ENCODE measurements at regions not wholly inside any gene's neighbourhood (a gene's known extent, or its start where the extent isn't known, plus 50 kb on each side); places are given as distances from the start of the nearest gene placed in this dataset.

DNA sequence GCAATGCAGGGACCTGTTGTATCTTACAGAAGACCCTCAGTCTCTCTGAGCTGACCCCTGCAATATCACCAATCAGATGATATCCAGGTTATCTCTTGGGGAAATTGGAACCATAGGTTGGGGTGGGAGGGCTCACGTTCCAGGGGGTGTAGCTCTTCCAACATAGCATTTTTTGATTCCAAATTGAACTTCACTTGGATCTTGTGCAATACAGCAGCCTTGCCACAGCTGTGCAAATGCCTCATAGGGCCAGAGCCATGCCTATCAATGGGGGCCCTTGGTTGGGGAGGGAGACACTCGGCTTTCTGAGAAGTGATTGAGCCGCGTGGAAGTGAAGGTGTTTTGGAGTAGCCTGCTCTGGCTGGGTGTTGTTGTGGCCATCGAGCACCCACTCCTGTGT lies 117.2 kb upstream of the PITX1 start:
- TF ChIP-seq CHD2 (IDR thresholded peaks at IDR 0.05; ENCODE audit: low read length, partially characterized antibody) (no peak), POLR2AphosphoS5 (IDR thresholded peaks at IDR 0.05; ENCODE audit: low read depth, low read length) (no peak), RXRA (IDR thresholded peaks at IDR 0.05; ENCODE audit: borderline replicate concordance, low read depth) (no peak), TAF1 (IDR thresholded peaks at IDR 0.05; ENCODE audit: borderline replicate concordance, low read depth, low read length) (no peak), JUND (IDR thresholded peaks at IDR 0.05) (no peak), NRF1 (IDR thresholded peaks at IDR 0.05; ENCODE audit: low read depth, low read length) (no peak), NFIC (IDR thresholded peaks at IDR 0.05; ENCODE audit: borderline replicate concordance) (no peak), FOXJ3 (CRISPR knock-in tag; IDR thresholded peaks at IDR 0.05) (no peak)
- TF ChIP-seq, protein P1, sequence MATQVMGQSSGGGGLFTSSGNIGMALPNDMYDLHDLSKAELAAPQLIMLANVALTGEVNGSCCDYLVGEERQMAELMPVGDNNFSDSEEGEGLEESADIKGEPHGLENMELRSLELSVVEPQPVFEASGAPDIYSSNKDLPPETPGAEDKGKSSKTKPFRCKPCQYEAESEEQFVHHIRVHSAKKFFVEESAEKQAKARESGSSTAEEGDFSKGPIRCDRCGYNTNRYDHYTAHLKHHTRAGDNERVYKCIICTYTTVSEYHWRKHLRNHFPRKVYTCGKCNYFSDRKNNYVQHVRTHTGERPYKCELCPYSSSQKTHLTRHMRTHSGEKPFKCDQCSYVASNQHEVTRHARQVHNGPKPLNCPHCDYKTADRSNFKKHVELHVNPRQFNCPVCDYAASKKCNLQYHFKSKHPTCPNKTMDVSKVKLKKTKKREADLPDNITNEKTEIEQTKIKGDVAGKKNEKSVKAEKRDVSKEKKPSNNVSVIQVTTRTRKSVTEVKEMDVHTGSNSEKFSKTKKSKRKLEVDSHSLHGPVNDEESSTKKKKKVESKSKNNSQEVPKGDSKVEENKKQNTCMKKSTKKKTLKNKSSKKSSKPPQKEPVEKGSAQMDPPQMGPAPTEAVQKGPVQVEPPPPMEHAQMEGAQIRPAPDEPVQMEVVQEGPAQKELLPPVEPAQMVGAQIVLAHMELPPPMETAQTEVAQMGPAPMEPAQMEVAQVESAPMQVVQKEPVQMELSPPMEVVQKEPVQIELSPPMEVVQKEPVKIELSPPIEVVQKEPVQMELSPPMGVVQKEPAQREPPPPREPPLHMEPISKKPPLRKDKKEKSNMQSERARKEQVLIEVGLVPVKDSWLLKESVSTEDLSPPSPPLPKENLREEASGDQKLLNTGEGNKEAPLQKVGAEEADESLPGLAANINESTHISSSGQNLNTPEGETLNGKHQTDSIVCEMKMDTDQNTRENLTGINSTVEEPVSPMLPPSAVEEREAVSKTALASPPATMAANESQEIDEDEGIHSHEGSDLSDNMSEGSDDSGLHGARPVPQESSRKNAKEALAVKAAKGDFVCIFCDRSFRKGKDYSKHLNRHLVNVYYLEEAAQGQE (IDR thresholded peaks at IDR 0.05; ENCODE audit: low read depth, low read length) = no peak
- TF ChIP-seq, protein P2, sequence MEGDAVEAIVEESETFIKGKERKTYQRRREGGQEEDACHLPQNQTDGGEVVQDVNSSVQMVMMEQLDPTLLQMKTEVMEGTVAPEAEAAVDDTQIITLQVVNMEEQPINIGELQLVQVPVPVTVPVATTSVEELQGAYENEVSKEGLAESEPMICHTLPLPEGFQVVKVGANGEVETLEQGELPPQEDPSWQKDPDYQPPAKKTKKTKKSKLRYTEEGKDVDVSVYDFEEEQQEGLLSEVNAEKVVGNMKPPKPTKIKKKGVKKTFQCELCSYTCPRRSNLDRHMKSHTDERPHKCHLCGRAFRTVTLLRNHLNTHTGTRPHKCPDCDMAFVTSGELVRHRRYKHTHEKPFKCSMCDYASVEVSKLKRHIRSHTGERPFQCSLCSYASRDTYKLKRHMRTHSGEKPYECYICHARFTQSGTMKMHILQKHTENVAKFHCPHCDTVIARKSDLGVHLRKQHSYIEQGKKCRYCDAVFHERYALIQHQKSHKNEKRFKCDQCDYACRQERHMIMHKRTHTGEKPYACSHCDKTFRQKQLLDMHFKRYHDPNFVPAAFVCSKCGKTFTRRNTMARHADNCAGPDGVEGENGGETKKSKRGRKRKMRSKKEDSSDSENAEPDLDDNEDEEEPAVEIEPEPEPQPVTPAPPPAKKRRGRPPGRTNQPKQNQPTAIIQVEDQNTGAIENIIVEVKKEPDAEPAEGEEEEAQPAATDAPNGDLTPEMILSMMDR (IDR thresholded peaks at IDR 0.05) = no peak
- TF ChIP-seq, protein P3, sequence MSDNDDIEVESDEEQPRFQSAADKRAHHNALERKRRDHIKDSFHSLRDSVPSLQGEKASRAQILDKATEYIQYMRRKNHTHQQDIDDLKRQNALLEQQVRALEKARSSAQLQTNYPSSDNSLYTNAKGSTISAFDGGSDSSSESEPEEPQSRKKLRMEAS (IDR thresholded peaks at IDR 0.05; ENCODE audit: low read depth) = no peak
